ENCODE measurements at regions not wholly inside any gene's neighbourhood (a gene's known extent, or its start where the extent isn't known, plus 50 kb on each side); places are given as distances from the start of the nearest gene placed in this dataset.

GRCh38 chr16:49216593-49216992, 65.0 kb downstream of the CBLN1 start:
- no peak for DNase-seq (ENCODE audit: low read depth)
- H3K4me3 ChIP-seq (ENCODE audit: low read length): no peak overlapping the region
- TF ChIP-seq CTCF (conservative IDR thresholded peaks at IDR 0.05; ENCODE audit: low read depth, low read length): no peak

GRCh38 chr16:49213594-49213993, 68.0 kb downstream of the CBLN1 start:
- TF ChIP-seq CTCF (conservative IDR thresholded peaks at IDR 0.05; ENCODE audit: low read depth, low read length): no peak
- no peak for DNase-seq (ENCODE audit: low read depth)
- no peak overlapping the region for H3K4me3 ChIP-seq (ENCODE audit: low read length)

- DNase-seq (ENCODE audit: low read depth): no peak
- no peak overlapping the region for H3K4me3 ChIP-seq (ENCODE audit: low read length)
- TF ChIP-seq CTCF (conservative IDR thresholded peaks at IDR 0.05; ENCODE audit: low read depth, low read length): no peak
Observed at GRCh38 chr16:49204191-49204590, 77.4 kb downstream of the CBLN1 start.

- no peak overlapping the region for H3K4me3 ChIP-seq (ENCODE audit: low read length)
- DNase-seq (ENCODE audit: low read depth): no peak
- no peak for TF ChIP-seq CTCF (conservative IDR thresholded peaks at IDR 0.05; ENCODE audit: low read depth, low read length)
Observed at GRCh38 chr16:49203361-49203760, 78.3 kb downstream of the CBLN1 start.

GRCh38 chr16:49201118-49201517, 80.5 kb downstream of the CBLN1 start:
- TF ChIP-seq CTCF (conservative IDR thresholded peaks at IDR 0.05; ENCODE audit: low read depth, low read length): no peak
- DNase-seq (ENCODE audit: low read depth): no peak
- no peak overlapping the region for H3K4me3 ChIP-seq (ENCODE audit: low read length)

GRCh38 chr16:49200223-49200820, 81.3 kb downstream of the CBLN1 start:
- no peak overlapping the region for H3K4me3 ChIP-seq (ENCODE audit: low read length)
- no peak for TF ChIP-seq CTCF (conservative IDR thresholded peaks at IDR 0.05; ENCODE audit: low read depth, low read length)
- no peak for DNase-seq (ENCODE audit: low read depth)

GRCh38 chr16:49195237-49195548, 86.4 kb downstream of the CBLN1 start:
- TF ChIP-seq CTCF (conservative IDR thresholded peaks at IDR 0.05; ENCODE audit: low read depth, low read length): no peak
- H3K4me3 ChIP-seq (ENCODE audit: low read length): no peak overlapping the region
- no peak for DNase-seq (ENCODE audit: low read depth)

Data from retinal pigment epithelial cell (primary cell).